Ecto neural progenitor cell (in vitro differentiated cells): ENCODE measurements at regions not wholly inside any gene's neighbourhood (a gene's known extent, or its start where the extent isn't known, plus 50 kb on each side); places are given as distances from the start of the nearest gene placed in this dataset.

ENCODE experiments used
- DNase-seq: peaks from one replicate; pipeline ENCODE4 v3.0.0-alpha.2; 2018; ENCODE audit warnings: low spot score

- DNase-seq, result no peak
Observed at GRCh38 chr2:5403392-5403791, 288.8 kb upstream of the SOX11 start.

GRCh38 chr2:5409898-5410381 lies 282.2 kb upstream of the SOX11 start:
- DNase-seq, result peak; percentile 55

GRCh38 chr2:5410991-5411700 lies 281.0 kb upstream of the SOX11 start:
- no peak for DNase-seq

GRCh38 chr2:5412001-5412400 lies 280.2 kb upstream of the SOX11 start:
- no peak for DNase-seq

- DNase-seq, result no peak
Observed at GRCh38 chr2:5433855-5434254, 258.3 kb upstream of the SOX11 start.

- DNase-seq, result no peak
Observed at GRCh38 chr2:5437375-5437774, 254.8 kb upstream of the SOX11 start.

- DNase-seq, result no peak
Observed at GRCh38 chr2:5440174-5440573, 252.0 kb upstream of the SOX11 start.

- no peak for DNase-seq
Observed at GRCh38 chr2:5442736-5443135, 249.4 kb upstream of the SOX11 start.

GRCh38 chr2:5444168-5444567 lies 248.0 kb upstream of the SOX11 start:
- no peak for DNase-seq

GRCh38 chr2:5444854-5445253 lies 247.3 kb upstream of the SOX11 start:
- DNase-seq, result no peak

- no peak for DNase-seq
Observed at GRCh38 chr2:5449867-5450266, 242.3 kb upstream of the SOX11 start.

GRCh38 chr2:5453220-5454050 lies 238.7 kb upstream of the SOX11 start:
- DNase-seq, result no peak

GRCh38 chr2:5454051-5454390 lies 238.2 kb upstream of the SOX11 start:
- no peak for DNase-seq

- DNase-seq, result no peak
Observed at GRCh38 chr2:5459041-5459440, 233.1 kb upstream of the SOX11 start.

- DNase-seq, result no peak
Observed at GRCh38 chr2:5464657-5465056, 227.5 kb upstream of the SOX11 start.

GRCh38 chr2:5465859-5466258 lies 226.3 kb upstream of the SOX11 start:
- no peak for DNase-seq

- no peak for DNase-seq
Observed at GRCh38 chr2:5467178-5467905, 224.8 kb upstream of the SOX11 start.

- no peak for DNase-seq
Observed at GRCh38 chr2:5472673-5473072, 219.5 kb upstream of the SOX11 start.

GRCh38 chr2:5473635-5474034 lies 218.5 kb upstream of the SOX11 start:
- no peak for DNase-seq

- no peak for DNase-seq
Observed at GRCh38 chr2:5474716-5475115, 217.5 kb upstream of the SOX11 start.

- DNase-seq, result no peak
Observed at GRCh38 chr2:5479265-5479928, 212.8 kb upstream of the SOX11 start.

GRCh38 chr2:5482929-5483331 lies 209.3 kb upstream of the SOX11 start:
- no peak for DNase-seq
